ENCODE measurements at regions not wholly inside any gene's neighbourhood (a gene's known extent, or its start where the extent isn't known, plus 50 kb on each side); places are given as distances from the start of the nearest gene placed in this dataset.

DNA sequence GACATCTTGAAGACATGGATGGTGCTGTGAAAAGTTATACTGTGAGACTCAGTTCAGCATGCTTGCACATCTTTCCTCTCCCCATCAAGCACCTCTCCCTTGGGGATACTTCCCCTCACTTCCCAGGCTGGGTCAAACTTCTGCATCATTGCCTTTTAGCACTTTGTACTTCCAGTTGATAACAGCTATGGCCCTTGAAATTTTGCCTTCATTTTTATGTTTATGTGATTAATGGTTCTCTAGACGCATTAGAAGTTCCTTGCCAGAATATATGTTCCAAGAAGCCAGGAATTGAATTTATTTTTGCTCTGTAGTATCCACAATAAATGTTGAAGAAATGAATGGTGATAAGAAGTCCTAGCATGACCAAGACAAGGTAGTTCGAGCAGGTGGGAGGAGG is 120.9 kb upstream of the ST6GAL2 start:
- TF ChIP-seq, protein P1, sequence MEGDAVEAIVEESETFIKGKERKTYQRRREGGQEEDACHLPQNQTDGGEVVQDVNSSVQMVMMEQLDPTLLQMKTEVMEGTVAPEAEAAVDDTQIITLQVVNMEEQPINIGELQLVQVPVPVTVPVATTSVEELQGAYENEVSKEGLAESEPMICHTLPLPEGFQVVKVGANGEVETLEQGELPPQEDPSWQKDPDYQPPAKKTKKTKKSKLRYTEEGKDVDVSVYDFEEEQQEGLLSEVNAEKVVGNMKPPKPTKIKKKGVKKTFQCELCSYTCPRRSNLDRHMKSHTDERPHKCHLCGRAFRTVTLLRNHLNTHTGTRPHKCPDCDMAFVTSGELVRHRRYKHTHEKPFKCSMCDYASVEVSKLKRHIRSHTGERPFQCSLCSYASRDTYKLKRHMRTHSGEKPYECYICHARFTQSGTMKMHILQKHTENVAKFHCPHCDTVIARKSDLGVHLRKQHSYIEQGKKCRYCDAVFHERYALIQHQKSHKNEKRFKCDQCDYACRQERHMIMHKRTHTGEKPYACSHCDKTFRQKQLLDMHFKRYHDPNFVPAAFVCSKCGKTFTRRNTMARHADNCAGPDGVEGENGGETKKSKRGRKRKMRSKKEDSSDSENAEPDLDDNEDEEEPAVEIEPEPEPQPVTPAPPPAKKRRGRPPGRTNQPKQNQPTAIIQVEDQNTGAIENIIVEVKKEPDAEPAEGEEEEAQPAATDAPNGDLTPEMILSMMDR (IDR thresholded peaks at IDR 0.05; ENCODE audit: poor library complexity), result no peak
- no peak for TF ChIP-seq EZH2phosphoT487 (IDR thresholded peaks at IDR 0.05; ENCODE audit: low read depth, severe bottlenecking, unreplicated experiment)
- no peak for TF ChIP-seq EZH2 (IDR thresholded peaks at IDR 0.05; ENCODE audit: borderline replicate concordance)

Data from hepatocyte (in vitro differentiated cells).